Colonic mucosa (tissue), 4 donors: ENCODE measurements at regions not wholly inside any gene's neighbourhood (a gene's known extent, or its start where the extent isn't known, plus 50 kb on each side); places are given as distances from the start of the nearest gene placed in this dataset.

Experiments
- DNase-seq: peaks from one replicate; pipeline ENCODE4 v3.0.0-alpha.2; 2020
- H3K27ac ChIP-seq: fragments of 200-600 bp; one replicate; pipeline ENCODE4 v1.8.0; 2021
- H3K27me3 ChIP-seq: fragments of 200-600 bp; one replicate; pipeline ENCODE4 v1.8.0; 2021
- H3K36me3 ChIP-seq: fragments of 200-600 bp; one replicate; pipeline ENCODE4 v1.8.0; 2021
- H3K4me1 ChIP-seq: fragments of 200-600 bp; one replicate; pipeline ENCODE4 v1.8.0; 2021; ENCODE audit warnings: mild to moderate bottlenecking
- H3K4me3 ChIP-seq: fragments of 200-600 bp; one replicate; pipeline ENCODE4 v1.8.0; 2021
- H3K9ac ChIP-seq, 2 donors: one replicate each; pipeline ENCODE4 v1.7.0; 2013; ENCODE audit warnings: control low read depth in 2 of 2, low read depth in 2 of 2, low read length in 2 of 2
- H3K9me3 ChIP-seq: fragments of 200-600 bp; one replicate; pipeline ENCODE4 v1.8.0; 2021
- intact Hi-C: fragments of 100-400 bp; cut with DNase I; formaldehyde crosslinking; loops from one replicate; pipeline ENCODE4 v1.14.1; 2022
- TF ChIP-seq, protein P1 (sequence below): fragments of 200-600 bp; IDR thresholded peaks from one replicate; pipeline ENCODE4 v1.8.0; 2022; ENCODE audit warnings: antibody characterized with exemption, mild to moderate bottlenecking
- donor health status: healthy.
- donor health status: DM: no; HTN: no; CAD: no.
- donor health status: DM: no; HTN: no; CAD: no.

- no peak overlapping the region for H3K27ac ChIP-seq
- H3K36me3 ChIP-seq: no peaks in the 10 kb centered on the region
- TF ChIP-seq, protein P1, sequence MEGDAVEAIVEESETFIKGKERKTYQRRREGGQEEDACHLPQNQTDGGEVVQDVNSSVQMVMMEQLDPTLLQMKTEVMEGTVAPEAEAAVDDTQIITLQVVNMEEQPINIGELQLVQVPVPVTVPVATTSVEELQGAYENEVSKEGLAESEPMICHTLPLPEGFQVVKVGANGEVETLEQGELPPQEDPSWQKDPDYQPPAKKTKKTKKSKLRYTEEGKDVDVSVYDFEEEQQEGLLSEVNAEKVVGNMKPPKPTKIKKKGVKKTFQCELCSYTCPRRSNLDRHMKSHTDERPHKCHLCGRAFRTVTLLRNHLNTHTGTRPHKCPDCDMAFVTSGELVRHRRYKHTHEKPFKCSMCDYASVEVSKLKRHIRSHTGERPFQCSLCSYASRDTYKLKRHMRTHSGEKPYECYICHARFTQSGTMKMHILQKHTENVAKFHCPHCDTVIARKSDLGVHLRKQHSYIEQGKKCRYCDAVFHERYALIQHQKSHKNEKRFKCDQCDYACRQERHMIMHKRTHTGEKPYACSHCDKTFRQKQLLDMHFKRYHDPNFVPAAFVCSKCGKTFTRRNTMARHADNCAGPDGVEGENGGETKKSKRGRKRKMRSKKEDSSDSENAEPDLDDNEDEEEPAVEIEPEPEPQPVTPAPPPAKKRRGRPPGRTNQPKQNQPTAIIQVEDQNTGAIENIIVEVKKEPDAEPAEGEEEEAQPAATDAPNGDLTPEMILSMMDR: no peak
- DNase-seq: no peak
- no peak overlapping the region for H3K4me3 ChIP-seq
- no peaks in the 10 kb centered on the region for H3K4me1 ChIP-seq
- no peaks in the 10 kb centered on the region for H3K9me3 ChIP-seq
- intact Hi-C loops: no loop called here
- H3K9ac ChIP-seq: no peak overlapping the region
- no peaks in the 10 kb centered on the region for H3K27me3 ChIP-seq
Observed at GRCh38 chr2:41488888-41489287, 558.9 kb upstream of the PKDCC start.

- no peak for DNase-seq
- H3K4me1 ChIP-seq: no peaks in the 10 kb centered on the region
- no peaks in the 10 kb centered on the region for H3K9me3 ChIP-seq
- H3K27me3 ChIP-seq: no peaks in the 10 kb centered on the region
- no peak overlapping the region for H3K4me3 ChIP-seq
- intact Hi-C loops: no loop called here
- H3K27ac ChIP-seq: no peak overlapping the region
- TF ChIP-seq, protein P1: no peak
- no peak overlapping the region for H3K9ac ChIP-seq
- H3K36me3 ChIP-seq: no peaks in the 10 kb centered on the region
Observed at GRCh38 chr2:41489638-41490037, 558.2 kb upstream of the PKDCC start.

DNA sequence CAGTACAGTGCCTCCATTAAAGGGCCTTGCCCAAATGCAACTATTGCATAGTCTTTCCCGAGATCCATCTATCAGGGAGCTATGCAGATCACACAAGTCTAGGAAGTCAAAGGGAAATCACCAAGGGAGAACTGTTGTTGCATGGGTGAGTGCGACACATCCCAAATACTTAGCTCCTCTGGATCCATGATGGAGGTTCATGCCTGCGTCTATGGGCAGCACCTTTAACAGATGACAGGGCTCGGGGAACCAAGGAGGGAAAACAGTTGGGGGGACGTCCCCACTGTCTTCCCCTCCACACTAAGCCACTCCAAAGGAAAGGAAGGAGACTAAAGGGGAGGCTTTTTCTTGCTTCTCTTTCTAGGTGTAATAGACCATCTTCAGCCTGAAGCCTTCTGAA, 552.8 kb upstream of the PKDCC start:
- Histone ChIP-seq H3K4me3 (no peak overlapping the region), H3K9ac (no peak overlapping the region), H3K9me3 (no peaks in the 10 kb centered on the region), H3K27ac (no peak overlapping the region), H3K27me3 (no peaks in the 10 kb centered on the region), H3K36me3 (no peaks in the 10 kb centered on the region), H3K4me1 (no peaks in the 10 kb centered on the region)
- DNase-seq: no peak
- intact Hi-C loops: no loop called here
- TF ChIP-seq, protein P1: no peak

DNA sequence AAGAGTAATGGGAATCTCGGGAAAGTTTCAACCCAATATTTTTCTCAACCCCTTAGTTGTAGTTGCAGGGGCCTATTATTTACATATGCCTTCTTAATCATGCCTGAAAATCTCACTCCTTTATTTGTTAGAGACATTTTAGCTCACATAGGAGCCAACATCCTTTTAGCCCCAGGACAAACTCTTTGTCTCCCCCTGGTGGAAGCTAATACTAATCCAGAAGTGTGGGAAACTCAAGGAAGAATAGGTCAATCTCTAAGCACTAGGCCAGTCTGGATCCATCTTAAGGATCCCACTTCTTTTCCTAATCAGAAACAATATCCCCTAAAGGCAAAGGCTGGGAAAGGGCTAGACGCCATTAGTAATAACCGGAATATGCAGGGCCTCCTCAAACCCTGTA, 550.9 kb upstream of the PKDCC start:
- intact Hi-C loops: no loop called here
- H3K4me3 ChIP-seq: no peak overlapping the region
- no peak for DNase-seq
- no peaks in the 10 kb centered on the region for H3K36me3 ChIP-seq
- no peaks in the 10 kb centered on the region for H3K4me1 ChIP-seq
- TF ChIP-seq, protein P1: no peak
- H3K9ac ChIP-seq: no peak overlapping the region
- H3K27me3 ChIP-seq: no peaks in the 10 kb centered on the region
- no peak overlapping the region for H3K27ac ChIP-seq
- no peaks in the 10 kb centered on the region for H3K9me3 ChIP-seq

GRCh38 chr2:41498781-41499180, 549.0 kb upstream of the PKDCC start:
- no peak overlapping the region for H3K4me3 ChIP-seq
- no peaks in the 10 kb centered on the region for H3K4me1 ChIP-seq
- intact Hi-C loops: no loop called here
- H3K27me3 ChIP-seq: no peaks in the 10 kb centered on the region
- H3K27ac ChIP-seq: no peak overlapping the region
- no peak overlapping the region for H3K9ac ChIP-seq
- H3K36me3 ChIP-seq: no peaks in the 10 kb centered on the region
- H3K9me3 ChIP-seq: no peaks in the 10 kb centered on the region
- TF ChIP-seq, protein P1: no peak
- DNase-seq: no peak

DNA sequence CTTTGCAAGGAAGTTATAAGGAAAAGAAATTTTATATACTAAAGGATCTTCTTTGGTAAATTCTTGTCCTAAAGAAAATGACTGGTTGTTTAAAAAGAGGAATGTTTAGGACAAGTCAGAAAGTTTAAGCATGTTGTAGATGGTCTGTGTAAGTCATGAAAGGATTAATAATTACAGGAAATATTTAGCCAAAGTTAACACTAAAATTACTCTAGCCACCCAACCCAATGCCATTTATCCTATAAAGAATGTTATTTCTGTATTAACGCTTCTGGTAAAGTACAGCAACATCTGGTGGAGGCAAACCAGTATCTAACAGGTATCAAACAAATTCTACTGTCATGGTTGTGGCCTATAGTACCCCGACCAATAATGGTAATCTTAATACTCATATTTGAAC, 546.9 kb upstream of the PKDCC start:
- Histone ChIP-seq H3K4me3 (no peak overlapping the region), H3K9me3 (no peaks in the 10 kb centered on the region), H3K36me3 (no peaks in the 10 kb centered on the region), H3K27ac (no peak overlapping the region), H3K27me3 (no peaks in the 10 kb centered on the region), H3K4me1 (no peaks in the 10 kb centered on the region), H3K9ac (no peak overlapping the region)
- intact Hi-C loops: no loop called here
- DNase-seq: no peak
- TF ChIP-seq, protein P1: no peak
